Type B pancreatic cell (in vitro differentiated cells): ENCODE measurements at regions not wholly inside any gene's neighbourhood (a gene's known extent, or its start where the extent isn't known, plus 50 kb on each side); places are given as distances from the start of the nearest gene placed in this dataset.
"Not testable (repeated sequence)": the region's sequence is repeated elsewhere in the genome, so short reads cannot be mapped to it uniquely, and the experiment has no call there.

Experiments
- DNase-seq: peaks from one replicate; pipeline ENCODE4 v3.0.0; 2021; ENCODE audit warnings: mixed read lengths; ENCODE audit not compliant: unreplicated experiment; ENCODE audit errors: extremely low spot score
- H3K27ac Mint-ChIP-seq: 2 replicates; pipeline ENCODE4 v1.8.0; 2021; ENCODE audit warnings: mild to moderate bottlenecking, mixed read lengths
- H3K27me3 Mint-ChIP-seq: 2 replicates; pipeline ENCODE4 v1.8.0; 2021; ENCODE audit warnings: mixed read lengths
- H3K36me3 Mint-ChIP-seq: 2 replicates; pipeline ENCODE4 v1.8.0; 2021; ENCODE audit warnings: mixed read lengths
- H3K4me1 Mint-ChIP-seq: one replicate; pipeline ENCODE4 v1.8.0; 2021; ENCODE audit warnings: mixed read lengths; ENCODE audit not compliant: unreplicated experiment
- H3K4me3 Mint-ChIP-seq: 2 replicates; pipeline ENCODE4 v1.8.0; 2021; ENCODE audit warnings: mild to moderate bottlenecking, mixed read lengths
- H3K9me3 Mint-ChIP-seq: 2 replicates; pipeline ENCODE4 v1.8.0; 2021; ENCODE audit warnings: mixed read lengths
- TF ChIP-seq, protein P1 (sequence below): fragments of 200-600 bp; sonication (generic); conservative IDR thresholded peaks from 2 replicates; pipeline ENCODE4 v1.5.0; 2021; ENCODE audit warnings: antibody characterized with exemption, mild to moderate bottlenecking

DNA sequence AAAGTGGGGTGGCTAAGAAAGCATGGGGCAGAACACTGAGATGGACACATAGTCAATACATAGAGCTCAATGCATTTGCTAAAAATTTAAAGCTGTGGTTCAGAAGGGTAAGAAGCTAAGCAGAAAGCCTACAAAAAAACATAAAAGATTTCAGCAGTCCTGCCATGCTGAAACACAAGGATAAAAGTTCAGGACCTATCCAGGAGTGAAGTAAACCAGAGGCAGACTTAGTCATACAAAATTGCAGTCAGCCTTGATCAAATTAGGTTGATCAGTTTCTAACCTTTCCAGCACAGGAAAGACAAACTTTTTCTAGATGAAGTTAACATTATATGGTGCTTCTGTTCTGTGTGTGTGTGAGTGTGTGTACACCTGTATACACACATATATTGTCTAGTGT, 120.8 kb upstream of the RBMS1 start:
- no peaks in the 10 kb centered on the region for H3K27me3 Mint-ChIP-seq
- DNase-seq: no peak
- peaks cover 4% of the 10 kb centered on the region for H3K9me3 Mint-ChIP-seq
- no peak overlapping the region for H3K27ac Mint-ChIP-seq
- TF ChIP-seq, protein P1, sequence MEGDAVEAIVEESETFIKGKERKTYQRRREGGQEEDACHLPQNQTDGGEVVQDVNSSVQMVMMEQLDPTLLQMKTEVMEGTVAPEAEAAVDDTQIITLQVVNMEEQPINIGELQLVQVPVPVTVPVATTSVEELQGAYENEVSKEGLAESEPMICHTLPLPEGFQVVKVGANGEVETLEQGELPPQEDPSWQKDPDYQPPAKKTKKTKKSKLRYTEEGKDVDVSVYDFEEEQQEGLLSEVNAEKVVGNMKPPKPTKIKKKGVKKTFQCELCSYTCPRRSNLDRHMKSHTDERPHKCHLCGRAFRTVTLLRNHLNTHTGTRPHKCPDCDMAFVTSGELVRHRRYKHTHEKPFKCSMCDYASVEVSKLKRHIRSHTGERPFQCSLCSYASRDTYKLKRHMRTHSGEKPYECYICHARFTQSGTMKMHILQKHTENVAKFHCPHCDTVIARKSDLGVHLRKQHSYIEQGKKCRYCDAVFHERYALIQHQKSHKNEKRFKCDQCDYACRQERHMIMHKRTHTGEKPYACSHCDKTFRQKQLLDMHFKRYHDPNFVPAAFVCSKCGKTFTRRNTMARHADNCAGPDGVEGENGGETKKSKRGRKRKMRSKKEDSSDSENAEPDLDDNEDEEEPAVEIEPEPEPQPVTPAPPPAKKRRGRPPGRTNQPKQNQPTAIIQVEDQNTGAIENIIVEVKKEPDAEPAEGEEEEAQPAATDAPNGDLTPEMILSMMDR: no peak
- no peaks in the 10 kb centered on the region for H3K4me1 Mint-ChIP-seq
- no peak overlapping the region for H3K4me3 Mint-ChIP-seq
- no peaks in the 10 kb centered on the region for H3K36me3 Mint-ChIP-seq

DNA sequence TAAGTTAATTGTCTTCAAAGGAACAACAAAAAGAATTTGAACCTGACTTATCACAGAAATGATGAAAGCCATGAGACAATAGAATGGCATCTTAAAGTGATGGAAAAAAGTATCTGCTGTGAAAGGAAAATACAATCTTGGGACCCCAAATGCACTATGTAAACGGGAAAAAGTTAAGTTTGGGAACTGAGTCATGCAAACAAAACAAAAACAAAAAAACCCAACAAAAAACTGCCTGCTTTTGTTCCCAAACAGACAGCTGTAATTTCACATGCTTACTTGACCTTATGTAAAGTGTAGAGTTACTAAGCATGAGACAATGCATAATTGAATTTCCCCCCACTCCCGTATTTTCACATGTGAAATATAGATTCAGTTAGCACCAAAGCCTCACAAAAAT, 122.1 kb upstream of the RBMS1 start:
- H3K27ac Mint-ChIP-seq: no peak overlapping the region
- no peak overlapping the region for H3K4me3 Mint-ChIP-seq
- no peaks in the 10 kb centered on the region for H3K36me3 Mint-ChIP-seq
- no peaks in the 10 kb centered on the region for H3K4me1 Mint-ChIP-seq
- peaks cover 7% of the 10 kb centered on the region for H3K9me3 Mint-ChIP-seq
- TF ChIP-seq, protein P1: no peak
- no peaks in the 10 kb centered on the region for H3K27me3 Mint-ChIP-seq
- no peak for DNase-seq

DNA sequence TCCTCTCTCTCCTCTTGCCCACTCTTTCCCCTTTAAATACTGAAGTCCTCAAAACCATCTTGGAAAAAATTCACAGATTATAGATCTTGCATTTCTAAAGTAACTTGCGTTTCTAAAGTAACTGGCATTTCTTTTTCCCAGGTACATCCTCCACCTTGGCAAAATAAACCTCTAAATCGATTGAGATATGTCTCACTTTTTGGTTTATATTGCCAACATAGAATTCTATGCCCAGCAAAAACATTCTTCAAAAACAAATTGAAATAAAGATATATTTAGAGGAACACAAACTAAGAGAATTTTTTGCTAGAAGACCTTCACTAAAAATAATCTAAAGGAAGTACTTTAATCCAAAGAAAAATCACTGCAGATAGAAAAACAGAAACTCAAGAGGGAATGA, 122.5 kb upstream of the RBMS1 start:
- no peak for DNase-seq
- no peak overlapping the region for H3K27ac Mint-ChIP-seq
- no peaks in the 10 kb centered on the region for H3K36me3 Mint-ChIP-seq
- H3K27me3 Mint-ChIP-seq: no peaks in the 10 kb centered on the region
- H3K9me3 Mint-ChIP-seq: peaks cover 7% of the 10 kb centered on the region
- no peaks in the 10 kb centered on the region for H3K4me1 Mint-ChIP-seq
- H3K4me3 Mint-ChIP-seq: no peak overlapping the region
- TF ChIP-seq, protein P1: no peak

DNA sequence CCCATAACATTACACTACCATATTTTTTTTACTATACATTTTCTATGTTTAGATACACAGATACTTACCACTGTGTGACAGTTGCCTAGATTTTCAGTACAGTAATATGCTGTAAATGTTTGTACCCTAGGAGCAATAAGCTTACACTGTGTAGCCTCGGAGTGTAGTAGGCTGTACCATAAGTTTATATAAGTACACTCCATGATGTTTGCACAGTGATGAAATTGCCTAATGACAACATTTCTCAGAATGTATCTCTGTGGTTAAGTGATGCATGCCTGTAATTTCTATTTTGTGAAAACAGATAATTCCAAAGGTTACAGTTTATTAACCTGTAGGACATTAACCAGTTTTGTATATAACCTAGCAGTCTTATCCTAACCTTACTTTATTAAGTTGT, 128.1 kb upstream of the RBMS1 start:
- TF ChIP-seq, protein P1: no peak
- H3K4me1 Mint-ChIP-seq: no peaks in the 10 kb centered on the region
- H3K4me3 Mint-ChIP-seq: no peak overlapping the region
- H3K27ac Mint-ChIP-seq: no peak overlapping the region
- H3K9me3 Mint-ChIP-seq: peaks cover 17% of the 10 kb centered on the region
- no peaks in the 10 kb centered on the region for H3K36me3 Mint-ChIP-seq
- DNase-seq: no peak
- no peaks in the 10 kb centered on the region for H3K27me3 Mint-ChIP-seq

DNA sequence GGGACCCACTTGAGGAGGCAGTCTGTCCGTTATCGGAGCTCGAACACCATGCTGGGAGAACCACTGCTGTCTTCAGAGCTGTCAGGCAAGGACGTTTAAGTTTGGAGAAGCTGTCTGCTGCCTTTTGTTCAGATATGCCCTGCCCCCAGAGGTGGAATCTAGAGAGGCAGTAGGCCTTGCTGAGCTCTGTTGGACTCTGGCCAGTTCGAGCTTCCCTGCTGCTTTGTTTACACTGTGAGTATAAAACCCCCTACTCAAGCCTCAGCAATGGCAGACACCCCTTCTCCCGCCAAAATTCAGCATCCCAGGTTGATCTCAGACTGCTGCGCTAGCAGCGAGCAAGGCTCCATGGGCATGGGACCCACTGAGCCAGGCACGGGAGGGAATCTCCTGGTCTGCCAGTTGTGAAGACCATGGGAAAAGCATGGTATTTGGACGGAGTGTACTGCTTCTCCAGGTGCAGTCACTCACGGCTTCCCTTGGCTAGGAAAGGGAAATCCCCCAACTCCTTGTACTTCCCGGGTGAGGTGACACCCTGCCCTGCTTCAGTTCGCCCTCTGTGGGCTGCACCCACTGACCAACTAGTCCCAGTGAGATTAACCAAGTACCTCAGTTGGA, 134.5 kb upstream of the RBMS1 start:
- not testable (repeated sequence) for H3K27me3 Mint-ChIP-seq, H3K36me3 Mint-ChIP-seq, H3K9me3 Mint-ChIP-seq, H3K27ac Mint-ChIP-seq, H3K4me3 Mint-ChIP-seq, DNase-seq
- peaks cover 16% of the 10 kb centered on the region for H3K4me1 Mint-ChIP-seq

DNA sequence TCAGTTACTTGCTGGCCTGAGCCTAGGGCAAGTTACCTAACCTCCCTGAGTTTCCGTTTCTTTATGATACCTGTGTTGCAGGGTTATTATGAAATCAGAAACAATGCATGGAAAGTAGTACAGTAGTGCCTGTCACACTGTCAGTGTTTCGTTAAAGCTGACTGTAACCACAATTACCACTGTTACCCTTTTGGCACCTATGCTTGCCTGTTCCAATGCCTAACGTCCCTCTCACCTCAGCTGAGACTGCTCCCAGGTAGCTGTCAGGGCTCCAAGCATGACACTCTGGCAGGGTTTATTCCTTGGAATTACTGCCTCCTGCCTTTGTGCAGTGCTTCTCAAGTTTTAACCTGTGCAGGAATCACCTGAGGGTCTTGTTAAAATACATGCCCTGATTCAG, 135.2 kb upstream of the RBMS1 start:
- DNase-seq: no peak
- no peaks in the 10 kb centered on the region for H3K27me3 Mint-ChIP-seq
- H3K4me1 Mint-ChIP-seq: peaks cover 17% of the 10 kb centered on the region
- TF ChIP-seq, protein P1: no peak
- no peak overlapping the region for H3K4me3 Mint-ChIP-seq
- no peaks in the 10 kb centered on the region for H3K36me3 Mint-ChIP-seq
- H3K9me3 Mint-ChIP-seq: peaks cover 5% of the 10 kb centered on the region
- H3K27ac Mint-ChIP-seq: no peak overlapping the region
